Spleen (tissue), 7 donors: ENCODE measurements at regions not wholly inside any gene's neighbourhood (a gene's known extent, or its start where the extent isn't known, plus 50 kb on each side); places are given as distances from the start of the nearest gene placed in this dataset.

Experiments
- CTCF ChIP-seq, 11 experiments: fragments of 200-600 bp in 7 of 11; fragments of 450-650 bp in 4 of 11; sonication (generic) in 4 of 11; IDR thresholded peaks in 8 of 11; conservative IDR thresholded peaks in 3 of 11; 1 replicate in 7 of 11; 2 replicates in 4 of 11; pipeline versions ENCODE4 v1.4.0 to v1.8.0; 2016 to 2021; ENCODE audit warnings: antibody characterized with exemption in 11 of 11, inconsistent platforms in 4 of 11, mild to moderate bottlenecking in 1 of 11
- POLR2AphosphoS5 ChIP-seq, 3 donors: sonication (generic); formaldehyde crosslinking; IDR thresholded peaks; one replicate each; pipeline ENCODE4 v1.5.1; 2017; ENCODE audit warnings: antibody characterized with exemption in 3 of 3
- donor health status: DM: no; HTN: no; CAD: no; lungs with moderate emphysema.
- donor health status: DM: no; HTN: no; CAD: no.
- donor health status: DM: no; HTN: no; CAD: no.

GRCh38 chr16:87165151-87165550 lies 152.0 kb downstream of the C16orf95 start:
- TF ChIP-seq CTCF (IDR thresholded peaks at IDR 0.05 in 8 of 11, conservative IDR thresholded peaks at IDR 0.05 in 3 of 11): no peak
- TF ChIP-seq POLR2AphosphoS5 (IDR thresholded peaks at IDR 0.05): no peak
